ENCODE measurements at regions not wholly inside any gene's neighbourhood (a gene's known extent, or its start where the extent isn't known, plus 50 kb on each side); places are given as distances from the start of the nearest gene placed in this dataset.

- Histone ChIP-seq H2AFZ (ENCODE audit: low read length) (no peak overlapping the region), H3K27ac (ENCODE audit: low read depth, low read length, poor library complexity, severe bottlenecking) (no peak overlapping the region), H3K36me3 (ENCODE audit: insufficient read depth, low read length) (no peaks in the 10 kb centered on the region), H3K4me3 (ENCODE audit: low read depth, low read length, poor library complexity, severe bottlenecking) (no peak overlapping the region), H3K9me3 (ENCODE audit: low read length) (no peaks in the 10 kb centered on the region), H3K4me2 (ENCODE audit: low read length) (no peak overlapping the region), H3K79me2 (ENCODE audit: insufficient read depth, low read depth, low read length) (no peaks in the 10 kb centered on the region), H3K9me2 (ENCODE audit: insufficient read depth, low read length) (no peaks in the 10 kb centered on the region), H4K20me1 (ENCODE audit: insufficient read depth, low read length) (no peaks in the 10 kb centered on the region), H3K4me1 (ENCODE audit: insufficient read depth, low read length, poor library complexity, severe bottlenecking) (no peaks in the 10 kb centered on the region)
- ChIA-PET CTCF (ENCODE audit: unreplicated experiment) (no interaction called here), POLR2A (interaction anchor here (0.6 to 0.8 kb wide), 2 partner anchors 21 to 51 kb away, joined by 3 to 4 read pairs; no protein-coding TSS in a partner anchor)
- no peak for DNase-seq (ENCODE audit: low spot score)
- BruUV-seq (replicated peaks), result no TSS peak
- intact Hi-C loops (cut with micrococcal nuclease; ENCODE audit: unreplicated experiment), result no loop called here
- TF ChIP-seq CTCF (conservative IDR thresholded peaks at IDR 0.05; ENCODE audit: low read length) (no peak), EZH2phosphoT487 (IDR thresholded peaks at IDR 0.05; ENCODE audit: borderline replicate concordance, low read depth, low read length) (no peak)
Observed at GRCh38 chr7:21076054-21076453, 289.4 kb upstream of the SP8 start.

GRCh38 chr7:21076574-21076973 lies 289.9 kb upstream of the SP8 start:
- no peak for DNase-seq (ENCODE audit: low spot score)
- H4K20me1 ChIP-seq (ENCODE audit: insufficient read depth, low read length), result no peaks in the 10 kb centered on the region
- CTCF ChIA-PET (ENCODE audit: unreplicated experiment), result no interaction called here
- no TSS peak for BruUV-seq (replicated peaks)
- no peaks in the 10 kb centered on the region for H3K79me2 ChIP-seq (ENCODE audit: insufficient read depth, low read depth, low read length)
- H2AFZ ChIP-seq (ENCODE audit: low read length), result no peak overlapping the region
- TF ChIP-seq EZH2phosphoT487 (IDR thresholded peaks at IDR 0.05; ENCODE audit: borderline replicate concordance, low read depth, low read length) (no peak), CTCF (conservative IDR thresholded peaks at IDR 0.05; ENCODE audit: low read length) (no peak)
- no peaks in the 10 kb centered on the region for H3K4me1 ChIP-seq (ENCODE audit: insufficient read depth, low read length, poor library complexity, severe bottlenecking)
- no peak overlapping the region for H3K4me2 ChIP-seq (ENCODE audit: low read length)
- POLR2A ChIA-PET, result interaction anchor here (0.6 kb wide), 1 partner anchor 51 kb away, joined by 4 read pairs; no protein-coding TSS in a partner anchor
- H3K4me3 ChIP-seq (ENCODE audit: low read depth, low read length, poor library complexity, severe bottlenecking), result no peak overlapping the region
- no peaks in the 10 kb centered on the region for H3K36me3 ChIP-seq (ENCODE audit: insufficient read depth, low read length)
- intact Hi-C loops (cut with micrococcal nuclease; ENCODE audit: unreplicated experiment), result no loop called here
- no peak overlapping the region for H3K27ac ChIP-seq (ENCODE audit: low read depth, low read length, poor library complexity, severe bottlenecking)
- H3K9me3 ChIP-seq (ENCODE audit: low read length), result no peaks in the 10 kb centered on the region
- H3K9me2 ChIP-seq (ENCODE audit: insufficient read depth, low read length), result no peaks in the 10 kb centered on the region

- DNase-seq (ENCODE audit: low spot score), result no peak
- BruUV-seq (replicated peaks), result no TSS peak
- ChIA-PET CTCF (ENCODE audit: unreplicated experiment) (no interaction called here), POLR2A (interaction anchor here (0.5 to 1.1 kb wide), 3 partner anchors 15 to 1161 kb away, joined by 3 to 6 read pairs (median 3); no protein-coding TSS in a partner anchor)
- no peaks in the 10 kb centered on the region for H3K4me1 ChIP-seq (ENCODE audit: insufficient read depth, low read length, poor library complexity, severe bottlenecking)
- H3K4me3 ChIP-seq (ENCODE audit: low read depth, low read length, poor library complexity, severe bottlenecking), result no peak overlapping the region
- H3K9me2 ChIP-seq (ENCODE audit: insufficient read depth, low read length), result no peaks in the 10 kb centered on the region
- no peaks in the 10 kb centered on the region for H3K36me3 ChIP-seq (ENCODE audit: insufficient read depth, low read length)
- no peaks in the 10 kb centered on the region for H4K20me1 ChIP-seq (ENCODE audit: insufficient read depth, low read length)
- no peaks in the 10 kb centered on the region for H3K79me2 ChIP-seq (ENCODE audit: insufficient read depth, low read depth, low read length)
- TF ChIP-seq CTCF (conservative IDR thresholded peaks at IDR 0.05; ENCODE audit: low read length), result no peak
- no peak for TF ChIP-seq EZH2phosphoT487 (IDR thresholded peaks at IDR 0.05; ENCODE audit: borderline replicate concordance, low read depth, low read length)
- no peaks in the 10 kb centered on the region for H3K9me3 ChIP-seq (ENCODE audit: low read length)
- H3K4me2 ChIP-seq (ENCODE audit: low read length), result no peak overlapping the region
- H3K27ac ChIP-seq (ENCODE audit: low read depth, low read length, poor library complexity, severe bottlenecking), result no peak overlapping the region
- no peak overlapping the region for H2AFZ ChIP-seq (ENCODE audit: low read length)
- intact Hi-C loops (cut with micrococcal nuclease; ENCODE audit: unreplicated experiment), result no loop called here
Observed at GRCh38 chr7:21077602-21078001, 290.9 kb upstream of the SP8 start.

All from OCI-LY7 (cell line).